Fibroblast of lung (primary cell): ENCODE measurements at regions not wholly inside any gene's neighbourhood (a gene's known extent, or its start where the extent isn't known, plus 50 kb on each side); places are given as distances from the start of the nearest gene placed in this dataset.

Experiments
- CTCF ChIP-seq, 2 donors: IDR thresholded peaks in 1 of 2; conservative IDR thresholded peaks in 1 of 2; 1 replicate in 1 of 2; 2 replicates in 1 of 2; pipeline ENCODE4 v1.5.1; 2011 to 2012; ENCODE audit warnings: low read length in 2 of 2, control low read depth in 1 of 2, inconsistent platforms in 1 of 2, low read depth in 1 of 2, mild to moderate bottlenecking in 1 of 2
- EZH2 ChIP-seq: IDR thresholded peaks from 2 replicates; pipeline ENCODE4 v1.5.1; 2012; ENCODE audit warnings: low read length, control low read depth, mild to moderate bottlenecking; ENCODE audit errors: missing control alignments

DNA sequence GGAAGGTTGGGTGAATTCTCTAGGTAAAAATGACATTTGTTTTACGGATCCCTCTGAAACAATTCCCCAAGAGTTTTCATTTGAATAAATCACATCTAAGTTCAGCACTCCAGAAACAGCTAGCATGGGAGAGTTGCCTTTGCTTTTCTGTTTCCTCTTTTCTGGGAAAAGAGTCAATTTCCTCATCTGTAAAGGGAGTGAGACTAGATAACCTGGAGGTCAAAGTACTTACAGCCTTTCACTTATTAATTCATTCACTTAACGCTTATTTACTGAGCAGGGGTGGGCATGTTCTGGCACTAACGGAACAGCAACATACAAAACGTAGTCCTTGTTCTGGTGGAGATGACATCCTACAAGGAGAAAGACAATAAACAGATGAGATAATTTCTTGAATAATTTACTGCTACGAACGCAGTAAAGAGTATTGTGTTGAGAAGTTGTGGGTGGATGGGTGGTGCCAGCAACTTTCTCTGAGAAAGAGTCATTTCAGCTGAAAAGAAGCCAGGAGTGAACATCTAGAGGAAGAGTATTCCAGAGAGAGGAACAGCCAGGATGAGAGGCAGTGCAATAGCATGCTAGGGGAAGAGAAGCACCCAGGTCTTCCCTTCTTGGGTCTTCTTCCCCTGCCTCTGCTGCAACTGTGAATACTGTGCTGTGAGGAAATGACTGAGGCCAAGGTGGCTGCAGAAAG lies 335.6 kb downstream of the ZSWIM6 start:
- TF ChIP-seq CTCF (conservative IDR thresholded peaks at IDR 0.05 in 1 of 2, IDR thresholded peaks at IDR 0.05 in 1 of 2; ENCODE audit: low read depth in 1 of 2, low read length in 2 of 2) (no peak), EZH2 (no peak)
